ENCODE measurements at regions not wholly inside any gene's neighbourhood (a gene's known extent, or its start where the extent isn't known, plus 50 kb on each side); places are given as distances from the start of the nearest gene placed in this dataset.

DNA sequence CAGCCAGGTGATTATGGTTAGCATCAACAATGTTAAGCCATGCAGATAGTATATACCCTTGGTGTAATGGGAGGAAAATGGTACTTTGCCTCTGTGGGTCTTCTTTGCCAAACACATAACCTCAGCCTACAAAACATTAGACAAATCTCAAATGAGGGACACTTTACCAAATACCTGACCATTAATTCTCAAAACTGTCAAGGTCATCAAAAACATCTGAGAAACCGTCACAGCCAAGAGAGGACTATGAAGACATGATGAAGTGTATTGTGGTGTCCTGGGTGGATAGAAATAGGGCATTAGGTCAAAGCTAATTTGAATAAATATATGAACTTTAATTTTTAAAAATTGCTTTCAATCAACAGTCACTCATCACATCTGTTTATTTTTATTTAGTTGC lies 1036.1 kb downstream of the AGBL1 start (continued):
- TF ChIP-seq, protein P1, sequence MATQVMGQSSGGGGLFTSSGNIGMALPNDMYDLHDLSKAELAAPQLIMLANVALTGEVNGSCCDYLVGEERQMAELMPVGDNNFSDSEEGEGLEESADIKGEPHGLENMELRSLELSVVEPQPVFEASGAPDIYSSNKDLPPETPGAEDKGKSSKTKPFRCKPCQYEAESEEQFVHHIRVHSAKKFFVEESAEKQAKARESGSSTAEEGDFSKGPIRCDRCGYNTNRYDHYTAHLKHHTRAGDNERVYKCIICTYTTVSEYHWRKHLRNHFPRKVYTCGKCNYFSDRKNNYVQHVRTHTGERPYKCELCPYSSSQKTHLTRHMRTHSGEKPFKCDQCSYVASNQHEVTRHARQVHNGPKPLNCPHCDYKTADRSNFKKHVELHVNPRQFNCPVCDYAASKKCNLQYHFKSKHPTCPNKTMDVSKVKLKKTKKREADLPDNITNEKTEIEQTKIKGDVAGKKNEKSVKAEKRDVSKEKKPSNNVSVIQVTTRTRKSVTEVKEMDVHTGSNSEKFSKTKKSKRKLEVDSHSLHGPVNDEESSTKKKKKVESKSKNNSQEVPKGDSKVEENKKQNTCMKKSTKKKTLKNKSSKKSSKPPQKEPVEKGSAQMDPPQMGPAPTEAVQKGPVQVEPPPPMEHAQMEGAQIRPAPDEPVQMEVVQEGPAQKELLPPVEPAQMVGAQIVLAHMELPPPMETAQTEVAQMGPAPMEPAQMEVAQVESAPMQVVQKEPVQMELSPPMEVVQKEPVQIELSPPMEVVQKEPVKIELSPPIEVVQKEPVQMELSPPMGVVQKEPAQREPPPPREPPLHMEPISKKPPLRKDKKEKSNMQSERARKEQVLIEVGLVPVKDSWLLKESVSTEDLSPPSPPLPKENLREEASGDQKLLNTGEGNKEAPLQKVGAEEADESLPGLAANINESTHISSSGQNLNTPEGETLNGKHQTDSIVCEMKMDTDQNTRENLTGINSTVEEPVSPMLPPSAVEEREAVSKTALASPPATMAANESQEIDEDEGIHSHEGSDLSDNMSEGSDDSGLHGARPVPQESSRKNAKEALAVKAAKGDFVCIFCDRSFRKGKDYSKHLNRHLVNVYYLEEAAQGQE (IDR thresholded peaks at IDR 0.05; ENCODE audit: unreplicated experiment): no peak
- no peak for TF ChIP-seq CREB1 (CRISPR knock-in tag; IDR thresholded peaks at IDR 0.05; ENCODE audit: low read depth)
- TF ChIP-seq, protein P2, sequence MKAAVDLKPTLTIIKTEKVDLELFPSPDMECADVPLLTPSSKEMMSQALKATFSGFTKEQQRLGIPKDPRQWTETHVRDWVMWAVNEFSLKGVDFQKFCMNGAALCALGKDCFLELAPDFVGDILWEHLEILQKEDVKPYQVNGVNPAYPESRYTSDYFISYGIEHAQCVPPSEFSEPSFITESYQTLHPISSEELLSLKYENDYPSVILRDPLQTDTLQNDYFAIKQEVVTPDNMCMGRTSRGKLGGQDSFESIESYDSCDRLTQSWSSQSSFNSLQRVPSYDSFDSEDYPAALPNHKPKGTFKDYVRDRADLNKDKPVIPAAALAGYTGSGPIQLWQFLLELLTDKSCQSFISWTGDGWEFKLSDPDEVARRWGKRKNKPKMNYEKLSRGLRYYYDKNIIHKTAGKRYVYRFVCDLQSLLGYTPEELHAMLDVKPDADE (IDR thresholded peaks at IDR 0.05): no peak

DNA sequence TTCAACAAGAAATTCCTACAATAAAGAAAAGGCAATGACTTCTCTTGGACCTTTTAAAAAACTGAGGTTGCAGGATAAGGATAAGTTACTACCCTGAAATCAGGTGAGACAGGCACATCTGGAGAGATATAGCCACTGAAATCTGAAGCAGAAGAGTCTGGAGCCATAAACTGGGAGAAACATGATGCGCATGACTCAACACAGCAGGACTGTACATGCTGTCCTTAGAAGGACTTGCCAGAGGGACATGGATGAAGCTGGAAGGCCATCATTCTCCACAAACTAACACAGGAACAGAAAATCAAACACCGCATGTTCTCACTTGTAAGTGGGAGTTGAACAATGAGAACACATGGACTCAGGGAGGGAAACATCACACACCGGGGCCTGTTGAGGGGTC lies 1020.2 kb downstream of the AGBL1 start:
- H3K9me3 Mint-ChIP-seq: peaks cover 10% of the 10 kb centered on the region; the same call in 2 of the 3 replicates
- H2AFZ ChIP-seq: peak overlapping the region; percentile 80; the same call in 1 of the 2 replicates

DNA sequence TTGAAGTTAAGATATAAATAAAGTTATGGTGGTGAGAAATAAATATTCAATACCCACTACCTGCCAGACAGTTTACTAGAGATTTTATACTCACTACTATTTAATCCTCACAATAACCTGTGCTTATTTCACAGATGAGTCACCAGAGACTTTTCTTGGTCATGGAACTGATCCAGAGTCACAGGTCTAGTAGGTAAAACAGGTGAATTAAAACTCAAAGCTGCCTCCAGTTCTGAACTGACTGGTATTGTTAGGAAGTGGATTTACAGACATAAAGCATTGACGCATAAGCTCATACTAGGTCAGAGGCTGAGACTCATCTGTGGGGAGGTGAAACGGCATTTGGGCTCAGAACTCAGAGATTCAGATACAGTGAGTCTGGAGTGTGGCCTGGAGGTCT lies 1009.9 kb downstream of the AGBL1 start:
- Mint-ChIP-seq H3K27me3 (ENCODE audit: insufficient read depth, low read depth, poor library complexity) (no peaks in the 10 kb centered on the region), H3K27ac (no peak overlapping the region), H3K4me3 (no peak overlapping the region), H3K9me3 (no peaks in the 10 kb centered on the region; the same call in 2 of the 3 replicates), H3K4me1 (no peaks in the 10 kb centered on the region), H3K36me3 (ENCODE audit: low read depth) (no peaks in the 10 kb centered on the region)
- Histone ChIP-seq H3F3A (replicated peaks; ENCODE audit: low read depth) (no peaks in the 10 kb centered on the region), H3K4me1 (ENCODE audit: insufficient read depth) (no peaks in the 10 kb centered on the region), H3K4me2 (no peak overlapping the region), H3K4me3 (no peak overlapping the region), H4K20me1 (replicated peaks; ENCODE audit: insufficient read depth) (no peaks in the 10 kb centered on the region), H3K9me2 (ENCODE audit: insufficient read depth) (peaks cover 10% of the 10 kb centered on the region; the same call in 1 of the 2 replicates), H3K27ac (ENCODE audit: low read depth) (no peak overlapping the region), H3K79me2 (replicated peaks; ENCODE audit: insufficient read depth) (no peaks in the 10 kb centered on the region), H3K27me3 (ENCODE audit: insufficient read depth) (no peaks in the 10 kb centered on the region), H3K36me3 (ENCODE audit: insufficient read depth) (no peaks in the 10 kb centered on the region), H2AFZ (no peak overlapping the region)
- no peak for DNase-seq (ENCODE audit: low spot score)
- no peak for ATAC-seq
- TF ChIP-seq NANOG (IDR thresholded peaks at IDR 0.05; ENCODE audit: borderline replicate concordance) (no peak), ZNF114 (CRISPR knock-in tag; IDR thresholded peaks at IDR 0.05) (no peak), EZH2 (IDR thresholded peaks at IDR 0.05; ENCODE audit: low read depth, unreplicated experiment) (no peak), STAT1 (IDR thresholded peaks at IDR 0.05; ENCODE audit: unreplicated experiment) (no peak), JUNB (IDR thresholded peaks at IDR 0.05; ENCODE audit: unreplicated experiment) (no peak), POLR2AphosphoS5 (IDR thresholded peaks at IDR 0.05; ENCODE audit: low read depth) (no peak), EZH2phosphoT487 (IDR thresholded peaks at IDR 0.05; ENCODE audit: unreplicated experiment) (no peak)
- TF ChIP-seq, protein P2 (IDR thresholded peaks at IDR 0.05): no peak

More for the DNA sequence above, 1020.2 kb downstream of the AGBL1 start:
- Histone ChIP-seq H3K36me3 (ENCODE audit: insufficient read depth) (no peaks in the 10 kb centered on the region), H3F3A (replicated peaks; ENCODE audit: low read depth) (no peaks in the 10 kb centered on the region), H4K20me1 (replicated peaks; ENCODE audit: insufficient read depth) (no peaks in the 10 kb centered on the region), H3K27ac (ENCODE audit: low read depth) (no peak overlapping the region), H3K4me1 (ENCODE audit: insufficient read depth) (no peaks in the 10 kb centered on the region), H3K4me2 (no peak overlapping the region), H3K79me2 (replicated peaks; ENCODE audit: insufficient read depth) (no peaks in the 10 kb centered on the region), H3K4me3 (no peak overlapping the region), H3K9me2 (ENCODE audit: insufficient read depth) (peaks cover 10% of the 10 kb centered on the region), H3K27me3 (ENCODE audit: insufficient read depth) (no peaks in the 10 kb centered on the region)
- Mint-ChIP-seq H3K4me1 (no peaks in the 10 kb centered on the region), H3K36me3 (ENCODE audit: low read depth) (peaks cover 8% of the 10 kb centered on the region; the same call in 2 of the 3 replicates), H3K4me3 (no peak overlapping the region), H3K27ac (no peak overlapping the region), H3K27me3 (ENCODE audit: insufficient read depth, low read depth, poor library complexity) (peaks cover 5% of the 10 kb centered on the region)
- no peak for ATAC-seq
- no peak for TF ChIP-seq NANOG (IDR thresholded peaks at IDR 0.05; ENCODE audit: borderline replicate concordance)
- TF ChIP-seq, protein P3, sequence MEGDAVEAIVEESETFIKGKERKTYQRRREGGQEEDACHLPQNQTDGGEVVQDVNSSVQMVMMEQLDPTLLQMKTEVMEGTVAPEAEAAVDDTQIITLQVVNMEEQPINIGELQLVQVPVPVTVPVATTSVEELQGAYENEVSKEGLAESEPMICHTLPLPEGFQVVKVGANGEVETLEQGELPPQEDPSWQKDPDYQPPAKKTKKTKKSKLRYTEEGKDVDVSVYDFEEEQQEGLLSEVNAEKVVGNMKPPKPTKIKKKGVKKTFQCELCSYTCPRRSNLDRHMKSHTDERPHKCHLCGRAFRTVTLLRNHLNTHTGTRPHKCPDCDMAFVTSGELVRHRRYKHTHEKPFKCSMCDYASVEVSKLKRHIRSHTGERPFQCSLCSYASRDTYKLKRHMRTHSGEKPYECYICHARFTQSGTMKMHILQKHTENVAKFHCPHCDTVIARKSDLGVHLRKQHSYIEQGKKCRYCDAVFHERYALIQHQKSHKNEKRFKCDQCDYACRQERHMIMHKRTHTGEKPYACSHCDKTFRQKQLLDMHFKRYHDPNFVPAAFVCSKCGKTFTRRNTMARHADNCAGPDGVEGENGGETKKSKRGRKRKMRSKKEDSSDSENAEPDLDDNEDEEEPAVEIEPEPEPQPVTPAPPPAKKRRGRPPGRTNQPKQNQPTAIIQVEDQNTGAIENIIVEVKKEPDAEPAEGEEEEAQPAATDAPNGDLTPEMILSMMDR (conservative IDR thresholded peaks at IDR 0.05; ENCODE audit: low read depth in 2 of 2): no peak
- no peak for DNase-seq (ENCODE audit: low spot score)
